ENCODE measurements at regions not wholly inside any gene's neighbourhood (a gene's known extent, or its start where the extent isn't known, plus 50 kb on each side); places are given as distances from the start of the nearest gene placed in this dataset.

DNA sequence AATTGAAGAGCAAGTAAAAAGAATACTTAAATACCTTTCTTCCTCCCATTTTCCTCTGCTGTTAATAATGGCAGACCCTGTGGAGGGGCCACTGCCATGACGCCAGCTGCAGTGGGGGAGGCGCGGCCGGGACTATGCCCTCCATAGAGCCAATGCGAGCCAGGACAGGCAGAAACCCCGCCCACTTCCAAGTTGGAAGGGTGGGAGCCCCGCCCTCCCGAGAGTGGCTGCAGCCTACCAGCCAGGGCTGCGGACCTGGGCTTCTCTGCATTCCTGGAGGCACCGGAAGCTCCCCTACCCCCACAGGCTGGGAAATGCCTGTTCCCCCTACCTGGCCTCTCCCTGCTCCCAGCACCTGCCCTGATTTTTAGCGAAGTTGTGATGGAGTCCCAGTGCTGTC is 439.4 kb upstream of the CDH19 start:
- no peak overlapping the region for H3K27ac Mint-ChIP-seq
- peaks cover 8 to 9% of the 10 kb centered on the region in 2 experiments for H3K4me1 Mint-ChIP-seq
- Histone ChIP-seq H3K79me1 (ENCODE audit: insufficient read depth, low read depth, low read length, poor library complexity, severe bottlenecking) (no peaks in the 10 kb centered on the region), H3K14ac (ENCODE audit: insufficient read depth, low read length) (no peak overlapping the region), H2BK15ac (ENCODE audit: low read depth, low read length) (no peak overlapping the region), H4K5ac (ENCODE audit: insufficient read length, low read depth, low read length) (no peak overlapping the region), H3K27me3 (ENCODE audit: insufficient read depth, low read length) (no peaks in the 10 kb centered on the region), H3K9me3 (ENCODE audit: control insufficient read depth, low read depth, low read length) (no peaks in the 10 kb centered on the region), H2BK20ac (ENCODE audit: low read depth, low read length, poor library complexity, severe bottlenecking) (no peak overlapping the region), H3K4me1 (ENCODE audit: insufficient read depth, low read length) (no peaks in the 10 kb centered on the region), H3K4ac (ENCODE audit: low read depth, low read length) (no peak overlapping the region), H4K20me1 (ENCODE audit: control insufficient read depth, insufficient read depth, insufficient read length) (no peaks in the 10 kb centered on the region), H2BK12ac (ENCODE audit: insufficient read length, low read depth, low read length) (no peak overlapping the region), H2AK5ac (ENCODE audit: insufficient read length, low read length) (no peak overlapping the region), H4K8ac (replicated peaks; ENCODE audit: insufficient read length, low read depth, low read length) (no peak overlapping the region), H3K9ac (ENCODE audit: extremely low read depth, insufficient read length, low read length) (no peak overlapping the region), H2BK120ac (ENCODE audit: low read depth, low read length, poor library complexity, severe bottlenecking) (no peak overlapping the region), H3K18ac (ENCODE audit: insufficient read length, low read depth, low read length) (no peak overlapping the region), H2BK5ac (ENCODE audit: insufficient read length, low read length) (no peak overlapping the region), H3K79me2 (ENCODE audit: insufficient read depth, low read length) (no peaks in the 10 kb centered on the region), H3K23me2 (ENCODE audit: insufficient read length, low read depth, low read length, poor library complexity, severe bottlenecking) (no peaks in the 10 kb centered on the region), H3K4me2 (ENCODE audit: insufficient read depth, insufficient read length, low read length) (no peak overlapping the region), H3K27ac (ENCODE audit: insufficient read length, low read depth, low read length) (no peak overlapping the region), H3K23ac (ENCODE audit: insufficient read length, low read depth, low read length) (no peak overlapping the region), H3K56ac (ENCODE audit: insufficient read length, low read depth, low read length) (no peak overlapping the region), H3T11ph (ENCODE audit: low read length) (no peak overlapping the region), H2AFZ (ENCODE audit: low read length) (no peak overlapping the region), H4K91ac (ENCODE audit: insufficient read length, low read depth, low read length) (no peak overlapping the region)
- H3K36me3 Mint-ChIP-seq (ENCODE audit: insufficient read depth in 1 of 3, low read depth in 3 of 3): peaks cover 0 to 7% (median 4%) of the 10 kb centered on the region in 3 experiments; a peak in 4 of 7 replicates
- peak; percentile 46 for DNase-seq
- H3K4me3 Mint-ChIP-seq: no peak overlapping the region
- TF ChIP-seq, protein P1, sequence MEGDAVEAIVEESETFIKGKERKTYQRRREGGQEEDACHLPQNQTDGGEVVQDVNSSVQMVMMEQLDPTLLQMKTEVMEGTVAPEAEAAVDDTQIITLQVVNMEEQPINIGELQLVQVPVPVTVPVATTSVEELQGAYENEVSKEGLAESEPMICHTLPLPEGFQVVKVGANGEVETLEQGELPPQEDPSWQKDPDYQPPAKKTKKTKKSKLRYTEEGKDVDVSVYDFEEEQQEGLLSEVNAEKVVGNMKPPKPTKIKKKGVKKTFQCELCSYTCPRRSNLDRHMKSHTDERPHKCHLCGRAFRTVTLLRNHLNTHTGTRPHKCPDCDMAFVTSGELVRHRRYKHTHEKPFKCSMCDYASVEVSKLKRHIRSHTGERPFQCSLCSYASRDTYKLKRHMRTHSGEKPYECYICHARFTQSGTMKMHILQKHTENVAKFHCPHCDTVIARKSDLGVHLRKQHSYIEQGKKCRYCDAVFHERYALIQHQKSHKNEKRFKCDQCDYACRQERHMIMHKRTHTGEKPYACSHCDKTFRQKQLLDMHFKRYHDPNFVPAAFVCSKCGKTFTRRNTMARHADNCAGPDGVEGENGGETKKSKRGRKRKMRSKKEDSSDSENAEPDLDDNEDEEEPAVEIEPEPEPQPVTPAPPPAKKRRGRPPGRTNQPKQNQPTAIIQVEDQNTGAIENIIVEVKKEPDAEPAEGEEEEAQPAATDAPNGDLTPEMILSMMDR (conservative IDR thresholded peaks at IDR 0.05): no peak
- H3K27me3 Mint-ChIP-seq (ENCODE audit: low read depth): no peaks in the 10 kb centered on the region
- peaks cover 3 to 6% of the 10 kb centered on the region in 2 experiments; a peak in 4 of 5 replicates for H3K9me3 Mint-ChIP-seq
- no CpG with 5 or more reads among the region's 11 CpGs for WGBS (ENCODE audit: extremely low coverage, insufficient read length, low lambda C conversion rate)
